H9 (cell line): ENCODE measurements at regions not wholly inside any gene's neighbourhood (a gene's known extent, or its start where the extent isn't known, plus 50 kb on each side); places are given as distances from the start of the nearest gene placed in this dataset.

Experiments
- DNase-seq: peaks from one replicate; pipeline ENCODE4 v3.0.0-alpha.2; 2017
- H2AFZ ChIP-seq: one replicate; pipeline ENCODE4 v1.6.1; 2013; ENCODE audit warnings: mild to moderate bottlenecking, low read length, control low read depth, moderate library complexity
- H2AK5ac ChIP-seq: 2 replicates; pipeline ENCODE4 v1.6.1; 2013; ENCODE audit warnings: low read length, control low read depth, mixed read lengths; ENCODE audit not compliant: insufficient read length
- H2BK120ac ChIP-seq: one replicate; pipeline ENCODE4 v1.6.1; 2013; ENCODE audit warnings: low read depth, mild to moderate bottlenecking, low read length, control low read depth, inconsistent platforms; ENCODE audit not compliant: poor library complexity, severe bottlenecking
- H2BK12ac ChIP-seq: 2 replicates; pipeline ENCODE4 v1.6.1; 2013; ENCODE audit warnings: low read length, control low read depth, mixed read lengths, low read depth; ENCODE audit not compliant: insufficient read length
- H2BK15ac ChIP-seq: 2 replicates; pipeline ENCODE4 v1.6.1; 2013; ENCODE audit warnings: low read depth, low read length, control low read depth
- H2BK20ac ChIP-seq: one replicate; pipeline ENCODE4 v1.6.1; 2013; ENCODE audit warnings: low read depth, mild to moderate bottlenecking, low read length, control low read depth, inconsistent platforms; ENCODE audit not compliant: poor library complexity, severe bottlenecking
- H2BK5ac ChIP-seq: 2 replicates; pipeline ENCODE4 v1.6.1; 2013; ENCODE audit warnings: low read length, control low read depth, mixed read lengths; ENCODE audit not compliant: insufficient read length
- H3K14ac ChIP-seq: 2 replicates; pipeline ENCODE4 v1.6.1; 2013; ENCODE audit warnings: low read length, control low read depth; ENCODE audit not compliant: insufficient read depth
- H3K18ac ChIP-seq: 2 replicates; pipeline ENCODE4 v1.6.1; 2013; ENCODE audit warnings: low read depth, mild to moderate bottlenecking, mixed read lengths, low read length, control low read depth; ENCODE audit not compliant: insufficient read length
- H3K23ac ChIP-seq: 2 replicates; pipeline ENCODE4 v1.6.1; 2013; ENCODE audit warnings: low read length, control low read depth, mixed read lengths, low read depth; ENCODE audit not compliant: insufficient read length
- H3K23me2 ChIP-seq: 2 replicates; pipeline ENCODE4 v1.6.1; 2013; ENCODE audit warnings: low read depth, mild to moderate bottlenecking, mixed read lengths, low read length, control low read depth; ENCODE audit not compliant: insufficient read length, poor library complexity, severe bottlenecking
- H3K27ac ChIP-seq: 2 replicates; pipeline ENCODE4 v1.5.1; 2013; ENCODE audit warnings: low read length, control low read depth, mixed read lengths, low read depth; ENCODE audit not compliant: insufficient read length
- H3K27me3 ChIP-seq: 2 replicates; pipeline ENCODE4 v1.6.1; 2013; ENCODE audit warnings: low read length, control low read depth, inconsistent platforms; ENCODE audit not compliant: insufficient read depth
- H3K4ac ChIP-seq: 2 replicates; pipeline ENCODE4 v1.6.1; 2013; ENCODE audit warnings: low read depth, mild to moderate bottlenecking, control low read depth, inconsistent platforms, low read length, moderate library complexity
- H3K4me1 ChIP-seq: 2 replicates; pipeline ENCODE4 v1.6.1; 2013; ENCODE audit warnings: low read length, control low read depth, inconsistent platforms; ENCODE audit not compliant: insufficient read depth
- H3K4me2 ChIP-seq: 2 replicates; pipeline ENCODE4 v1.6.1; 2013; ENCODE audit warnings: low read length, control low read depth, mixed read lengths; ENCODE audit not compliant: insufficient read length, insufficient read depth
- H3K56ac ChIP-seq: 2 replicates; pipeline ENCODE4 v1.6.1; 2013; ENCODE audit warnings: low read depth, mild to moderate bottlenecking, mixed read lengths, low read length, control low read depth; ENCODE audit not compliant: insufficient read length
- H3K79me1 ChIP-seq: 2 replicates; pipeline ENCODE4 v1.6.1; 2013; ENCODE audit warnings: low read depth, mild to moderate bottlenecking, moderate library complexity, low read length, control low read depth, inconsistent platforms; ENCODE audit not compliant: insufficient read depth, poor library complexity, severe bottlenecking
- H3K79me2 ChIP-seq: 2 replicates; pipeline ENCODE4 v1.6.1; 2013; ENCODE audit warnings: low read length, control low read depth, inconsistent platforms; ENCODE audit not compliant: insufficient read depth
- H3K9ac ChIP-seq: 2 replicates; pipeline ENCODE4 v1.6.1; 2013; ENCODE audit warnings: low read length, control low read depth, mixed read lengths; ENCODE audit not compliant: insufficient read length; ENCODE audit errors: extremely low read depth
- H3K9me3 ChIP-seq: one replicate; pipeline ENCODE4 v1.6.1; 2013; ENCODE audit warnings: low read depth, low read length, inconsistent platforms; ENCODE audit not compliant: control insufficient read depth
- H3T11ph ChIP-seq: one replicate; pipeline ENCODE4 v1.6.1; 2013; ENCODE audit warnings: mild to moderate bottlenecking, low read length, control low read depth, inconsistent platforms
- H4K20me1 ChIP-seq: one replicate; pipeline ENCODE4 v1.6.1; 2013; ENCODE audit not compliant: control insufficient read depth, insufficient read length, insufficient read depth
- H4K5ac ChIP-seq: 2 replicates; pipeline ENCODE4 v1.6.1; 2013; ENCODE audit warnings: low read depth, mild to moderate bottlenecking, mixed read lengths, low read length, control low read depth; ENCODE audit not compliant: insufficient read length
- H4K8ac ChIP-seq: replicated peaks from 2 replicates; pipeline ENCODE4 v1.6.1; 2013; ENCODE audit warnings: low read length, control low read depth, mixed read lengths, low read depth; ENCODE audit not compliant: insufficient read length
- H4K91ac ChIP-seq: 2 replicates; pipeline ENCODE4 v1.6.1; 2013; ENCODE audit warnings: low read depth, mild to moderate bottlenecking, moderate library complexity, mixed read lengths, low read length, control low read depth; ENCODE audit not compliant: insufficient read length
- H3K27ac Mint-ChIP-seq, 3 experiments: 2 replicates in 2 of 3; 3 replicates in 1 of 3; pipeline ENCODE4 v1.8.0; 2020 to 2021; ENCODE audit warnings: mixed read lengths in 3 of 3, mild to moderate bottlenecking in 1 of 3, moderate library complexity in 1 of 3
- H3K27me3 Mint-ChIP-seq: 2 replicates; pipeline ENCODE4 v1.8.0; 2021; ENCODE audit warnings: low read depth, mild to moderate bottlenecking, moderate library complexity, mixed read lengths
- H3K36me3 Mint-ChIP-seq, 3 experiments: 2 replicates in 2 of 3; 3 replicates in 1 of 3; pipeline ENCODE4 v1.8.0; 2020 to 2021; ENCODE audit warnings: low read depth in 3 of 3, mixed read lengths in 3 of 3; ENCODE audit not compliant: insufficient read depth in 1 of 3
- H3K4me1 Mint-ChIP-seq, 2 experiments: 2 replicates each; pipeline ENCODE4 v1.8.0; 2020; ENCODE audit warnings: mixed read lengths in 2 of 2
- H3K4me3 Mint-ChIP-seq, 2 experiments: 2 replicates in 1 of 2; 3 replicates in 1 of 2; pipeline ENCODE4 v1.8.0; 2020 to 2021; ENCODE audit warnings: mild to moderate bottlenecking in 2 of 2, mixed read lengths in 2 of 2, moderate library complexity in 1 of 2
- H3K9me3 Mint-ChIP-seq, 2 experiments: 2 replicates in 1 of 2; 3 replicates in 1 of 2; pipeline ENCODE4 v1.8.0; 2020; ENCODE audit warnings: mild to moderate bottlenecking in 2 of 2, mixed read lengths in 2 of 2, moderate library complexity in 1 of 2
- WGBS: extraction: QIAGEN DNeasy Blood & Tissue Kit; methylation state at CpG from one replicate; pipeline ENCODE4 v1.1.7; 2013; ENCODE audit warnings: missing lambda C conversion rate, low lambda C conversion rate, mixed read lengths; ENCODE audit not compliant: insufficient read length; ENCODE audit errors: extremely low coverage; 5-methylcytosine and 5-hydroxymethylcytosine counted together
- TF ChIP-seq, protein P1 (sequence below): fragments of 200-600 bp; sonication (generic); conservative IDR thresholded peaks from 3 replicates; pipeline ENCODE4 v1.8.0; 2021; ENCODE audit warnings: antibody characterized with exemption, mild to moderate bottlenecking

GRCh38 chr2:194550702-194551101, 1106.3 kb upstream of the SLC39A10 start:
- DNase-seq, result no peak
- WGBS, result no CpG with 5 or more reads among the region's 1 CpG
- no peaks in the 10 kb centered on the region for H3K27me3 Mint-ChIP-seq

More at GRCh38 chr2:194550702-194551101, 1106.3 kb upstream of the SLC39A10 start:
- H3K27ac Mint-ChIP-seq, result no peak overlapping the region
- TF ChIP-seq, protein P1, sequence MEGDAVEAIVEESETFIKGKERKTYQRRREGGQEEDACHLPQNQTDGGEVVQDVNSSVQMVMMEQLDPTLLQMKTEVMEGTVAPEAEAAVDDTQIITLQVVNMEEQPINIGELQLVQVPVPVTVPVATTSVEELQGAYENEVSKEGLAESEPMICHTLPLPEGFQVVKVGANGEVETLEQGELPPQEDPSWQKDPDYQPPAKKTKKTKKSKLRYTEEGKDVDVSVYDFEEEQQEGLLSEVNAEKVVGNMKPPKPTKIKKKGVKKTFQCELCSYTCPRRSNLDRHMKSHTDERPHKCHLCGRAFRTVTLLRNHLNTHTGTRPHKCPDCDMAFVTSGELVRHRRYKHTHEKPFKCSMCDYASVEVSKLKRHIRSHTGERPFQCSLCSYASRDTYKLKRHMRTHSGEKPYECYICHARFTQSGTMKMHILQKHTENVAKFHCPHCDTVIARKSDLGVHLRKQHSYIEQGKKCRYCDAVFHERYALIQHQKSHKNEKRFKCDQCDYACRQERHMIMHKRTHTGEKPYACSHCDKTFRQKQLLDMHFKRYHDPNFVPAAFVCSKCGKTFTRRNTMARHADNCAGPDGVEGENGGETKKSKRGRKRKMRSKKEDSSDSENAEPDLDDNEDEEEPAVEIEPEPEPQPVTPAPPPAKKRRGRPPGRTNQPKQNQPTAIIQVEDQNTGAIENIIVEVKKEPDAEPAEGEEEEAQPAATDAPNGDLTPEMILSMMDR, result no peak
- Histone ChIP-seq H3T11ph (no peak overlapping the region), H3K9me3 (no peaks in the 10 kb centered on the region), H2BK12ac (no peak overlapping the region), H3K79me1 (no peaks in the 10 kb centered on the region), H3K18ac (no peak overlapping the region), H3K4ac (no peak overlapping the region), H2BK15ac (no peak overlapping the region), H2BK120ac (no peak overlapping the region), H2AFZ (no peak overlapping the region), H3K4me1 (no peaks in the 10 kb centered on the region), H3K23me2 (no peaks in the 10 kb centered on the region), H3K14ac (no peak overlapping the region), H3K79me2 (no peaks in the 10 kb centered on the region), H3K27me3 (no peaks in the 10 kb centered on the region), H3K4me2 (no peak overlapping the region), H3K9ac (no peak overlapping the region), H2BK5ac (no peak overlapping the region), H3K27ac (no peak overlapping the region), H4K8ac (no peak overlapping the region), H4K5ac (no peak overlapping the region), H3K56ac (no peak overlapping the region), H4K91ac (no peak overlapping the region), H4K20me1 (no peaks in the 10 kb centered on the region), H2AK5ac (no peak overlapping the region), H3K23ac (no peak overlapping the region), H2BK20ac (no peak overlapping the region)
- no peaks in the 10 kb centered on the region for H3K9me3 Mint-ChIP-seq
- H3K4me1 Mint-ChIP-seq, result no peaks in the 10 kb centered on the region
- H3K4me3 Mint-ChIP-seq, result no peak overlapping the region
- H3K36me3 Mint-ChIP-seq, result no peaks in the 10 kb centered on the region
